Activated CD4-positive, alpha-beta T cell treated with anti-CD3 and anti-CD28 coated beads, Interleukin-2, amount 10 ng/mL, durations not matched to agents 7 days and 5 days (primary cell): ENCODE measurements at regions not wholly inside any gene's neighbourhood (a gene's known extent, or its start where the extent isn't known, plus 50 kb on each side); places are given as distances from the start of the nearest gene placed in this dataset.
A peak's percentile ranks its signal among the peaks of the same experiment; 100 is the strongest.

ENCODE experiments used
- CTCF ChIA-PET: fragments of 350-600 bp; sonication (Branson Sonifier 250); formaldehyde crosslinking; loops from one replicate; lab custom pipeline; 2021; ENCODE audit warnings: antibody characterized with exemption; lab: Charles Lee
- POLR2A ChIA-PET: fragments of 350-600 bp; sonication (Branson Sonifier 250); formaldehyde crosslinking; loops from one replicate; lab custom pipeline; 2021; ENCODE audit warnings: antibody characterized with exemption; lab: Charles Lee
- DNase-seq: peaks from one replicate; pipeline ENCODE4 v3.0.0-alpha.2; 2020
- H3K27ac Mint-ChIP-seq: one replicate; pipeline ENCODE4 v1.8.0; 2021; ENCODE audit warnings: mild to moderate bottlenecking, moderate library complexity, mixed read lengths
- H3K27me3 Mint-ChIP-seq: one replicate; pipeline ENCODE4 v1.8.0; 2021; ENCODE audit warnings: mixed read lengths
- H3K36me3 Mint-ChIP-seq: one replicate; pipeline ENCODE4 v1.8.0; 2021; ENCODE audit warnings: low read depth, mixed read lengths
- H3K4me1 Mint-ChIP-seq: one replicate; pipeline ENCODE4 v1.8.0; 2021; ENCODE audit warnings: mixed read lengths
- H3K4me3 Mint-ChIP-seq: one replicate; pipeline ENCODE4 v1.8.0; 2021; ENCODE audit warnings: mild to moderate bottlenecking, moderate library complexity, mixed read lengths
- H3K9me3 Mint-ChIP-seq: one replicate; pipeline ENCODE4 v1.8.0; 2021; ENCODE audit warnings: mixed read lengths

GRCh38 chr3:152197937-152198336 lies 70.8 kb upstream of the MBNL1 start:
- peaks cover 4% of the 10 kb centered on the region for H3K36me3 Mint-ChIP-seq
- H3K9me3 Mint-ChIP-seq: no peaks in the 10 kb centered on the region
- ChIA-PET POLR2A (no interaction called here), CTCF (interaction anchor here (1.0 to 1.7 kb wide), 2 partner anchors 13 to 15 kb away, joined by 3 to 7 read pairs; no protein-coding TSS in a partner anchor)
- peak overlapping the region; percentile 73 for H3K4me3 Mint-ChIP-seq
- DNase-seq: no peak
- no peaks in the 10 kb centered on the region for H3K27me3 Mint-ChIP-seq
- peak overlapping the region; percentile 93 for H3K27ac Mint-ChIP-seq
- peaks cover 81% of the 10 kb centered on the region for H3K4me1 Mint-ChIP-seq

DNA sequence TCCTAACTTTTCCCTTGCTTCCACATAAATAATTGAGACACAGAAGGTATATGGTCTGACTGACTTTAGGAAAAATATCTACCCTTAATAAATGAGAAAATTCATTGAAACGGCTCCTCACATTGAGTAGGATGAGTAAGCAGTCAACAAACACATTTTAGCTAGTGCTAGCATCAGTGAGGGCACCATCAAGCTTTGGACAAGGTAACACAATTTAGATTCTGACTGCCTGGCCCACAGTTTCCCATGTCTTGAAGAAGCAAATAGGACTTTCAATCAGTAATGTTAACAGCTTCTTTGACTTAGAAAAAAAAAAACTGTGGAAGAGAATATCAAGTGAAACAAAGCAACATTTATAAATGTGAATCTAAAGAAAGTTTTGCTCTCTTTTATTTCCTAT lies 70.1 kb upstream of the MBNL1 start:
- H3K9me3 Mint-ChIP-seq: no peaks in the 10 kb centered on the region
- H3K4me3 Mint-ChIP-seq: peak overlapping the region; percentile 73
- CTCF ChIA-PET: interaction anchor here (1.0 to 1.7 kb wide), 6 partner anchors 10 to 127 kb away, joined by 3 to 7 read pairs (median 4); no protein-coding TSS in a partner anchor
- POLR2A ChIA-PET: interaction anchor here (0.6 to 1.1 kb wide), 2 partner anchors 45 to 994 kb away, joined by 3 read pairs; no protein-coding TSS in a partner anchor
- DNase-seq: no peak
- peaks cover 80% of the 10 kb centered on the region for H3K4me1 Mint-ChIP-seq
- peaks cover 4% of the 10 kb centered on the region for H3K36me3 Mint-ChIP-seq
- H3K27me3 Mint-ChIP-seq: no peaks in the 10 kb centered on the region
- H3K27ac Mint-ChIP-seq: peak overlapping the region; percentile 93

- peak overlapping the region; percentile 73 for H3K4me3 Mint-ChIP-seq
- no peaks in the 10 kb centered on the region for H3K9me3 Mint-ChIP-seq
- peak overlapping the region; percentile 93 for H3K27ac Mint-ChIP-seq
- H3K4me1 Mint-ChIP-seq: peaks cover 77% of the 10 kb centered on the region
- ChIA-PET POLR2A (interaction anchor here (0.6 to 1.1 kb wide), 2 partner anchors 45 to 995 kb away, joined by 3 read pairs; no protein-coding TSS in a partner anchor), CTCF (interaction anchor here (1.0 to 1.7 kb wide), 6 partner anchors 9 to 127 kb away, joined by 3 to 7 read pairs (median 4); no protein-coding TSS in a partner anchor)
- no peaks in the 10 kb centered on the region for H3K27me3 Mint-ChIP-seq
- DNase-seq: peak; percentile 35
- H3K36me3 Mint-ChIP-seq: peaks cover 4% of the 10 kb centered on the region
These were observed 69.5 kb upstream of the MBNL1 start for GRCh38 chr3:152199102-152199840.

GRCh38 chr3:152200476-152201420 lies 68.0 kb upstream of the MBNL1 start:
- H3K27me3 Mint-ChIP-seq: no peaks in the 10 kb centered on the region
- H3K4me1 Mint-ChIP-seq: peaks cover 75% of the 10 kb centered on the region
- H3K27ac Mint-ChIP-seq: peak overlapping the region; percentile 93
- CTCF ChIA-PET: interaction anchor here (0.8 to 1.5 kb wide), 2 partner anchors 9 to 59 kb away, joined by 3 read pairs; no protein-coding TSS in a partner anchor
- no peaks in the 10 kb centered on the region for H3K9me3 Mint-ChIP-seq
- peak overlapping the region; percentile 73 for H3K4me3 Mint-ChIP-seq
- POLR2A ChIA-PET: no interaction called here
- no peak for DNase-seq
- peaks cover 4% of the 10 kb centered on the region for H3K36me3 Mint-ChIP-seq

DNA sequence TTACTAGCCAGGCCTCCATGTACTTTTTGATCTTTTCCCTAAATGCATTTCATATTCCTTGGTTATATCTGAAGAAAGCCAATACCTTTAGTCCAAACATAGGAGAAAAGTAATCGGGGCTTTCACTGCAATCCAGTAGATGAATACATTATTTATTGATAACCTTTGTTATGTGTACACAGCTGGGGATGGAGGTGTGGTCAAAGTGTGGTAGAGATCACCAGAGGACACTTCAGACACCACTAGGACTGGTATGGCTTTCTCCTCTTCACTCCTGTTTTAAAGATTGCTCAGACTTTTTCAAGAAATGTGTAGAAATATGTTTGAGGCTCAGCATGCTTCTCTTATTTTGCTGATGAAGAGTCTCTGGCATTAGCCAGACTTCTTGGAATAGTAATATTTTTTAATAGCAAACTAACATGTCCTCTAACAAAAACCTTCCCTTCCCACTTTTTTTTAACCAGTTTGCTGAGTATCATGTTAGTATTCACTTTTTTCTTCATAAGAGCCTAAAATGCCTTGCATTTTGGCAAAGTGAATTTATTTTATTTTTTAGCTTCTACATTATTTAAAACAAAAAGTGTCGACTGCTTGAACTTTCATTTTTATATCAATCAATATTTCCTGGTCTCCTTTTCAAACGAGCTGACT lies 65.6 kb upstream of the MBNL1 start:
- peaks cover 15% of the 10 kb centered on the region for H3K9me3 Mint-ChIP-seq
- peaks cover 14% of the 10 kb centered on the region for H3K36me3 Mint-ChIP-seq
- peak overlapping the region; percentile 91 for H3K27ac Mint-ChIP-seq
- H3K4me1 Mint-ChIP-seq: peaks cover 73% of the 10 kb centered on the region
- CTCF ChIA-PET: interaction anchor here (0.8 to 4.7 kb wide), 6 partner anchors 10 to 157 kb away, joined by 3 to 19 read pairs (median 4); no protein-coding TSS in a partner anchor
- H3K27me3 Mint-ChIP-seq: no peaks in the 10 kb centered on the region
- DNase-seq: no peak
- POLR2A ChIA-PET: interaction anchor here (0.6 to 0.8 kb wide), 3 partner anchors 9 to 126 kb away, joined by 3 read pairs; no protein-coding TSS in a partner anchor
- peak overlapping the region; percentile 73 for H3K4me3 Mint-ChIP-seq

DNA sequence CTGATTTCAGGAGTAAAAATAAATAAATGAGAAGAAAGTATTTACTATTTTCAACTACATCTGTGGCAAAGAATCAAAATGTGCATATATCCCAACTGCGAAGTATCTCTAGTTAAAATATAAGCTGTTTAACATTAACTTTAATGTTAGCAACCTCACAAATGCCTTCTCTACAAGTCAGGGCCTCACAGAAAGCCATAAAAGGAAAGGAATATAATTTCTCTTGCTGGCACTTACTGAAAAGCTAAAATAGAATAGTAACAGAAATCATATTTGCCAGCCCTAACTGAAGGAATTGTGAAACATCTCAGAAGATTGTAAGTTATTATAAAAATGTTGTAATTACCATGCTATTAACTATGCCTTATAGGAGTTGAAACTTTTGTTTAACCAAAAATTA lies 65.1 kb upstream of the MBNL1 start:
- Mint-ChIP-seq H3K36me3 (peaks cover 15% of the 10 kb centered on the region), H3K4me3 (peak overlapping the region; percentile 73), H3K27ac (peak overlapping the region; percentile 91), H3K4me1 (peaks cover 73% of the 10 kb centered on the region), H3K27me3 (no peaks in the 10 kb centered on the region), H3K9me3 (peaks cover 15% of the 10 kb centered on the region)
- ChIA-PET CTCF (interaction anchor here (0.8 to 4.7 kb wide), 6 partner anchors 9 to 157 kb away, joined by 3 to 19 read pairs (median 4); no protein-coding TSS in a partner anchor), POLR2A (interaction anchor here (0.6 to 0.8 kb wide), 3 partner anchors 10 to 126 kb away, joined by 3 read pairs; no protein-coding TSS in a partner anchor)
- no peak for DNase-seq

DNA sequence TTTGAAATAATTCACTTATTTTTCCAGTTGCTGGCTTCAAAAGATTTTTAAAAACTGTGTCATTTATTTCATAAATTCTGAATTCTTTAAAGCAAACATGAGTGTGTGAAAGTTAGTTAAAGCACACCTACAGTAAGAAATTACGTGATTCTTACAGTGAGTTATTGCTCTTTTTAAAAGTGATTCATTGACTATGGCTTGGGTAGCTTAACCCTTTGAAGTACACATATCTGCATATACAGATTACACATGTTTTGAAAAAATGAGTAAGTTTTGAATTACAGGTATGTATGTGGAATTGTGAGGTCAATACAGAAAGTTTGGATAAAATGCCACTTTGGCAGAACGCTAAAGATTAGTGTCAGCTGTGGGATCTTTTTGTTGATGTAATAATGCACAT lies 64.5 kb upstream of the MBNL1 start:
- DNase-seq: no peak
- CTCF ChIA-PET: interaction anchor here (0.9 to 4.7 kb wide), 5 partner anchors 9 to 156 kb away, joined by 3 to 19 read pairs (median 4); no protein-coding TSS in a partner anchor
- H3K4me1 Mint-ChIP-seq: peaks cover 73% of the 10 kb centered on the region
- POLR2A ChIA-PET: interaction anchor here (0.6 to 1.4 kb wide), 4 partner anchors 11 to 998 kb away, joined by 3 to 6 read pairs (median 3); no protein-coding TSS in a partner anchor
- H3K36me3 Mint-ChIP-seq: peaks cover 18% of the 10 kb centered on the region
- H3K27me3 Mint-ChIP-seq: no peaks in the 10 kb centered on the region
- peak overlapping the region; percentile 84 for H3K27ac Mint-ChIP-seq
- H3K9me3 Mint-ChIP-seq: peaks cover 18% of the 10 kb centered on the region
- peak overlapping the region; percentile 73 for H3K4me3 Mint-ChIP-seq

- Mint-ChIP-seq H3K4me3 (peak overlapping the region; percentile 73), H3K4me1 (peaks cover 73% of the 10 kb centered on the region), H3K9me3 (peaks cover 18% of the 10 kb centered on the region), H3K27me3 (no peaks in the 10 kb centered on the region), H3K36me3 (peaks cover 20% of the 10 kb centered on the region), H3K27ac (peak overlapping the region; percentile 88)
- DNase-seq: peak; percentile 30
- POLR2A ChIA-PET: interaction anchor here (1.4 kb wide), 1 partner anchor 39 kb away, joined by 6 read pairs; no protein-coding TSS in a partner anchor
- CTCF ChIA-PET: interaction anchor here (0.9 to 4.7 kb wide), 3 partner anchors 8 to 70 kb away, joined by 3 to 19 read pairs (median 8); no protein-coding TSS in a partner anchor
These were observed 63.6 kb upstream of the MBNL1 start for GRCh38 chr3:152205097-152205593.

DNA sequence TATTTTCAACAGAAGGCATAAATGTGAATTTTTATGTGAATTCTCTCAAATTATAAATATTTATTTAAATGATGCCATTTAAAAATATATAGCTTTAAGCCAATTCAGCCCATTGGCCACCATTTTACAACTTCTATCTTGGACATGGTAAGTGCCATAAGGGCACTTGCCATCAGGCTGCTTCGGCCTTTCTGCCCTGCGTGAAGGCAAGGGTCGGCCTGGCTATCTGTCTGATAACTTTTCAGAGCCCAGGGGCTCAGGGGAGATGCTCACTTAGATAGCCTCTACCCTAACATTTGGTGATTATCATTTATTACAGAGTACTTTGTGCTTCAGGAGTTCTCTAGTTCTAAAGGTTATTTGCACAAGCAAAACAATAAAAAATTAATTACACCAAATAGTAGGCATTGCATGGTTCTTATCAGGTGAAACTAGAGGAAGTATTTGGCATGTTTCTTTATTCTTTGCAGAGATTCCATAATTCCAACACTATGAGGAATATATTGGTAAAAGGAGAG lies 62.4 kb upstream of the MBNL1 start:
- H3K9me3 Mint-ChIP-seq: peaks cover 18% of the 10 kb centered on the region
- H3K27ac Mint-ChIP-seq: peak overlapping the region; percentile 88
- no peaks in the 10 kb centered on the region for H3K27me3 Mint-ChIP-seq
- ChIA-PET CTCF (interaction anchor here (4.7 kb wide), 1 partner anchor 13 kb away, joined by 19 read pairs; no protein-coding TSS in a partner anchor), POLR2A (no interaction called here)
- no peak overlapping the region for H3K4me3 Mint-ChIP-seq
- H3K36me3 Mint-ChIP-seq: peaks cover 20% of the 10 kb centered on the region
- no peak for DNase-seq
- H3K4me1 Mint-ChIP-seq: peaks cover 67% of the 10 kb centered on the region

- no peaks in the 10 kb centered on the region for H3K27me3 Mint-ChIP-seq
- peaks cover 18% of the 10 kb centered on the region for H3K9me3 Mint-ChIP-seq
- H3K4me1 Mint-ChIP-seq: peaks cover 65% of the 10 kb centered on the region
- peaks cover 21% of the 10 kb centered on the region for H3K36me3 Mint-ChIP-seq
- ChIA-PET CTCF (interaction anchor here (0.7 to 0.9 kb wide), 2 partner anchors 9 to 26 kb away, joined by 3 read pairs; no protein-coding TSS in a partner anchor), POLR2A (no interaction called here)
- H3K27ac Mint-ChIP-seq: no peak overlapping the region
- no peak overlapping the region for H3K4me3 Mint-ChIP-seq
- no peak for DNase-seq
These were observed 60.3 kb upstream of the MBNL1 start for GRCh38 chr3:152208439-152208838.

- Mint-ChIP-seq H3K4me3 (no peak overlapping the region), H3K27ac (no peak overlapping the region), H3K9me3 (peaks cover 18% of the 10 kb centered on the region), H3K27me3 (no peaks in the 10 kb centered on the region), H3K4me1 (peaks cover 69% of the 10 kb centered on the region), H3K36me3 (peaks cover 21% of the 10 kb centered on the region)
- CTCF ChIA-PET: interaction anchor here (0.7 to 1.0 kb wide), 3 partner anchors 15 to 96 kb away, joined by 3 read pairs; no protein-coding TSS in a partner anchor
- POLR2A ChIA-PET: no interaction called here
- DNase-seq: no peak
These were observed 59.7 kb upstream of the MBNL1 start for GRCh38 chr3:152209060-152209459.
